ENCODE measurements at regions not wholly inside any gene's neighbourhood (a gene's known extent, or its start where the extent isn't known, plus 50 kb on each side); places are given as distances from the start of the nearest gene placed in this dataset.
"Not testable (repeated sequence)": the region's sequence is repeated elsewhere in the genome, so short reads cannot be mapped to it uniquely, and the experiment has no call there.

DNA sequence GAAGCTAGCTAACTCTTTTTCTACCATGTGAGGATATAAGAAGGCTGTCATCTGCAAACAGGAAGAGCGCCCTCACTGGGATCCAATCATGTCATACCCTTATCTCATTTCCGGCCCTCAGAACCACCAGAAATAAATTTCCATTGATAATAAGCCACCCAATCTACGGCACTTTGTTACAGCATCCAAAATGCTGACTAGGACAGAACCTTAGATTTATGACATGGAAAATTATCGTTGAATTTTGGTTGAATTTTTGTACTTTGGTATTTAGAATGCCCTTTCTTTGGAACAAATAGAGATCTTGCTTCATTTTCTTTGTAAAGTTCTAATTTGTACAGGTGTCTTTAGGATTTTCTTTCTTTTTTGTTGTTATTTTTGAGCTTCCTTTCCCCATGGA is 53.3 kb upstream of the CYLC2 start:
- DNase-seq (ENCODE audit: low read depth): no peak

GRCh38 chr9:102922526-102922925 is 72.6 kb upstream of the CYLC2 start:
- no peak for DNase-seq (ENCODE audit: low read depth)

GRCh38 chr9:102911185-102911584 is 83.9 kb upstream of the CYLC2 start:
- no peak for DNase-seq (ENCODE audit: low read depth)

GRCh38 chr9:102905795-102906194 is 89.3 kb upstream of the CYLC2 start:
- DNase-seq (ENCODE audit: low read depth): not testable (repeated sequence)

DNA sequence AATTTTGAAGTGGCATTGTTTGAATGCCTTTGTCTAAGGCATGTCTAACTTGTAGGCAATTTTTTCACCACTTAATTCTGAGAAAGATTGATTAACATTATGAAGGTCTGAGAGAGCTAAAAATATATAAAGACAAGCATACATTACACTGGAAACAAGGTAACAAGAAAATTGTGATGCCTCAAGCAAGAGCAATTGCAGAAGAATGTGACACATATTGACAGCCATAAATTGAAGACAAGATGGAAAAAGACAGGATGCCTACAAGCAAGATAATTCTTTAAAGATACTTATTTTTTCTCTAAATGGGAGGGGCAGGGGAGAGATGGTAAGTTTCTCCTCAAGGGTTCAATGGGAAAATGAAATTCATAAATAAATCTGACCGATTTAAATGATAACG is 103.1 kb upstream of the CYLC2 start:
- no peak for DNase-seq (ENCODE audit: low read depth)

DNA sequence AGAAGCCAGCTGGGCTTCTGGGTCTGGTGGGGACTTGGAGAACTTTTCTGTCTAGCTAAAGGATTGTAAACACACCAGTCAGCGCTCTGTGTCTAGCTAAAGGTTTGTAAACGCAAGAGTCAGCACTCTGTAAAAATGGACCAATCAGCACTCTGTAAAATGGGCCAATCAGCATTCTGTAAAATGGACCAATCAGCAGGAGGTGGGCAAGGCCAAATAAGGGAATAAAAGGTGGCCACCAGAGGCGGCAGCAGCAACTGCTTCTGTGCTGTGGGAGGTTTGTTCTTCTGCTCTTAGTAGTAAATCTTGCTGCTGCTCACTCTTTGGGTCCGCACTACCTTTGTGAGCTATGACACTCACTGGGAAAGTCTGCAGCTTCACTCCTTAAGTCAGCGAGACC is 106.4 kb upstream of the CYLC2 start:
- DNase-seq (ENCODE audit: low read depth): not testable (repeated sequence)

DNA sequence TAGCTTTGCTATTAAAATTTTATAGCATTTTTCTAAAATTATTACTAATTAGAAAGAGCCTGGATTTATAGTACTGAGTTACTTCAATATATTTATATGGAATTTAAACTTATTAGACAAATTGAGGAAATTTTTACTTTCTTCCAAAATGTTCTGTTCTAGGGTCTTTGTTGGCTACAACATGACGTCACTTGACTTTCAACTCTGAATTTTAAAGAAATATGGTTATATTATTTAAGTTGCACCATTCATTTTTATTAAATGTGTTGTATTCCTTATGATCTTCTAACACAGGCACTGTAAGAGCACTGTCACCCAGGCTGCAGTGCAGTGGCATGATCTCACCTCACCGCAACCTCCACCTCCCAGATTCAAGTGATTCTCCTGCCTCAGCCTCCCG is 119.4 kb upstream of the CYLC2 start:
- no peak for DNase-seq (ENCODE audit: low read depth)

DNA sequence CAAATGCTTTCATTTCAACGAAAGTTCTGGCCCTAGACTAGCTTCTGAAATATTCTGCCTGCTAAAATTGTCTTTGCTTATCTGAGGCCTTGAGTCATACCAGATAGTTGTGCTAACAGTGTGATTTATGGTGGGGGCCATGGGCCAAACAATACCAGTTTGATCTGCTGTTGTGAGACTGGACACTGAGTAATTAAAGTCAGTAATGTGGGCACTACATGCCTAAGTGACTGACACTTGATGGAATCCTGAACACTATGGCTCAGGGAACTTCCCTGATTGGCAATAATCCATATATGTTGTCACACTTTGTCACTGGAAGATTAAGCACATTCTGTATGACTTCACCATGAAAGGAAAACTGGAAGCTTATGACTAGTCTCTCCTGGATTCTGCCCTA is 127.6 kb upstream of the CYLC2 start:
- no peak for DNase-seq (ENCODE audit: low read depth)

- no peak for DNase-seq (ENCODE audit: low read depth)
These were observed 132.7 kb upstream of the CYLC2 start for GRCh38 chr9:102862478-102862877.

- DNase-seq (ENCODE audit: low read depth): no peak
These were observed 139.5 kb upstream of the CYLC2 start for GRCh38 chr9:102855641-102856040.

- no peak for DNase-seq (ENCODE audit: low read depth)
These were observed 149.2 kb upstream of the CYLC2 start for GRCh38 chr9:102845827-102846371.

DNA sequence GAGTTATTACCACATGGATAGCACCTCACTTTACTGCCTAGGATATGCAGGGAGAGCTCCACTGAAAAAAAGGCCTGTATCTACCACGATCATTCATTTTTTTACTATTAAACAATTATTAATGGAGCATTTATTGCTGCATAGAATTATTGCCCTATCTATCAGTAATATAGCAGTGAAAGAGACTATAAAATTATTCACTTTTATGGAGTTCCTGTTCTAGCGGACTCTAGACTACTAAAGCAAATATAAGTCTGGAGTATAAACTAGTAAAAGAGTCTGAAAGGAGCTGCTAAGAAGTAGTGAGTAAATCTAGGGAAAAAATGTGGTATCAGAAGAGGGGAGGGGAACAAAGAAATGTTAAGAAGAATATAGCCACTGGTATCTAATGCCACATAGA is 150.4 kb upstream of the CYLC2 start:
- no peak for DNase-seq (ENCODE audit: low read depth)

GRCh38 chr9:102842423-102842822 is 152.7 kb upstream of the CYLC2 start:
- DNase-seq (ENCODE audit: low read depth): no peak

GRCh38 chr9:102841376-102841775 is 153.8 kb upstream of the CYLC2 start:
- no peak for DNase-seq (ENCODE audit: low read depth)

- DNase-seq (ENCODE audit: low read depth): no peak
These were observed 154.8 kb upstream of the CYLC2 start for GRCh38 chr9:102840335-102840734.

DNA sequence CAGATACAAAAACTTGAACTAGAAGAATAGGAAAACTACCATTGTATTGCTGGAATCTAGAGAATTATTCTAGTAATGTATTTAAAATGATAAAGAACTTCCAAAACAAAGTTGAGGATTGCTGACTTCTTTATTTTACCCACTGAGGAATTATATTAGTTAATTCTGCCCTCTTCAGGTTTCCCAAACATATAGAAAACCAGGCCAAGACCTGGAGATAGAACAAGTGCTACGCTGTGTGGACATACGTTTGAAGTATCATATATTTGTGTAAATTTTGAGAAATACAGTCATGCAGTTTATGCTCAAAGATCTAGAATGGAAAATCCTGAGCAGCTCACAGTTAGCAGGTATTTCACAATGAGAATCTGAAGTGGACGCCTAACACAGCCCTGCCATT is 162.3 kb upstream of the CYLC2 start:
- no peak for DNase-seq (ENCODE audit: low read depth)

GRCh38 chr9:102796244-102796643 is 198.9 kb upstream of the CYLC2 start:
- no peak for DNase-seq (ENCODE audit: low read depth)

- DNase-seq (ENCODE audit: low read depth): no peak
These were observed 199.6 kb upstream of the CYLC2 start for GRCh38 chr9:102795532-102795931.

GRCh38 chr9:102779356-102779755 is 215.8 kb upstream of the CYLC2 start:
- no peak for DNase-seq (ENCODE audit: low read depth)

- DNase-seq (ENCODE audit: low read depth): no peak
These were observed 216.4 kb upstream of the CYLC2 start for GRCh38 chr9:102778746-102779145.

GRCh38 chr9:102770704-102771103 is 224.4 kb upstream of the CYLC2 start:
- no peak for DNase-seq (ENCODE audit: low read depth)

GRCh38 chr9:102769307-102769706 is 225.8 kb upstream of the CYLC2 start:
- DNase-seq (ENCODE audit: low read depth): no peak

- DNase-seq (ENCODE audit: low read depth): no peak
These were observed 227.1 kb upstream of the CYLC2 start for GRCh38 chr9:102768002-102768401.

- no peak for DNase-seq (ENCODE audit: low read depth)
These were observed 228.1 kb upstream of the CYLC2 start for GRCh38 chr9:102767076-102767475.

DNA sequence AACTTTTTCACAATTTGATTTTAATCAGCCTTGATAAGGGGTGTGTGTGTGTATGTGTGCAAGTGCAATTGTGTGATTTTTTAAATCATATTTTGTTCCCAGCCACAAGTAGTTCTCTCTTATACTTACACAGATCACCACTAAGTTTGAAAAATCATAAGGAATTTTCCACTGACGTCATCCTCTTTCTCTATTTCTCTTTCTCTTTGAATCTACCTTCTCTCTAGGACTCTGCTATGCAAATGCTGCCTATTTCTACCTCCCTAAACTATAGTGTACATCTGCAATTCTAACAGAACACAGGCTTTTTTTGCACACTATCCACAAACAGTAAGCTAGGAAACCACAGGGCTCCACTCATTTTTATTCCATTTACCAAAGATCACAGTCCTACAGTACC is 254.6 kb upstream of the CYLC2 start:
- no peak for DNase-seq (ENCODE audit: low read depth)

Data from RPMI7951 (cell line).